ENCODE measurements at regions not wholly inside any gene's neighbourhood (a gene's known extent, or its start where the extent isn't known, plus 50 kb on each side); places are given as distances from the start of the nearest gene placed in this dataset.

DNA sequence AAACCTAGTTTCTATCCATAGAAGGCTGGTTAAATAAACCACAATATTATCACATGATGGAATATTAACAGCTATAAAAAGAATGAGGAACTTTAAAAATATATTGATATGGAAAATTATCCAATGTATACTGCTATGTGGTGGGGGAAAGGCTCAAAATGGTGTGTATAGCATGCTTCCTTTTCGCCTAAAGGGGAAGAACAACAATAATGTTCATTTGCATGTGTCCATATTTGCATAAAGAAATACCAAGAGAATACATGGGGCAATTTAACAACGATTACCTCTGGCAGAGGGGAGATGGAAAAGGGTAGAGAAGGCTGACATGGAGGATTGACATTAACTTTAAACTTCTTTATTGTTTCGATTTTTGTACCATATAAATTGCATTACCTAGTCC, 121.3 kb upstream of the PARP11 start:
- intact Hi-C loops (cut with DNase I), result no loop called here

GRCh38 chr12:3992945-3993344, 119.7 kb upstream of the PARP11 start:
- DNase-seq (ENCODE audit: missing footprints), result no peak
- intact Hi-C loops (cut with DNase I), result no loop called here
- no peak for ATAC-seq

More for the DNA sequence above, 121.3 kb upstream of the PARP11 start:
- DNase-seq (ENCODE audit: missing footprints), result no peak
- ATAC-seq, result no peak

- DNase-seq (ENCODE audit: missing footprints), result no peak
- ATAC-seq, result no peak
- intact Hi-C loops (cut with DNase I), result no loop called here
Measured at GRCh38 chr12:3991798-3992580, 118.8 kb upstream of the PARP11 start.

DNA sequence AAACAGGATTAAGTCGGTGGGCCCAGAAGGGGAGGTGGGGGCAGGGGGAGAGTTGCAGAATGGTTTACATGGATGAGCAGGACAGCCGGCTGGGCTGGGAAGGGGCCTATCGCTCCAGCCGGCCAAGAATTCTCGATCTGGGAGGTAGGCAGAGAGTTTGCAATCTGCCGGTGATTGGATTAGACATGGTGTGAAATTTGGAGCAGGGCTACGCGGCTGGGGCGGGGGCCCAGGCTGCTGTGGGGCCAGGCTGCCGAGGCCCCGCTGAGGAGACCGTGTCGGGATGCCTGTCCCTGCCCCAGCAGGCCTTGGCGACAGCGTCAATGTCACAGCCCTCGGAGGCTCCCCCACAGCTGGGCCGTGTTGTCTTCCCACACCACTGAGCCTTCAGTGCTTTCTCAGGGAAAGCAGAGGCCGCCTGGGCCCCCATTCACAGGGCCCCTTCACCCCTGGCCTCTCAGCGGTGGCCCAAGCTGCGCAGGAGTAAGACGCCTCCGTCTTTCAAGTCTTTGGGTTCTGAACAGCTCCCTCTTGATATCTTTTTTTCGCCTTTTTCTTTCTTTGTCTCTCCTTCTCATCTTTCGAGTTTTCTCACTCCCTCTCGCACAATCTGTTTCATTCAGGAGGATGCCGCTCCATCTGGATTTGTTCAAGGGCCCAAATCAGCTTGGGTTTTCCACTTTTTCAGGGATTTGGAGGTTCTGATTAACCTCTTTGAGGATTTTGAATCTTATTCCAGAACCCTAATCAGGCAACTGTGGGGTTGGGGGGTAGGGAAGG, 117.5 kb upstream of the PARP11 start:
- DNase-seq (ENCODE audit: missing footprints), result no peak
- intact Hi-C loops (cut with DNase I), result no loop called here
- ATAC-seq, result no peak

GRCh38 chr12:3989218-3989550, 116.0 kb upstream of the PARP11 start:
- DNase-seq (ENCODE audit: missing footprints) (no peak), ATAC-seq (no peak)
- intact Hi-C loops (cut with DNase I), result no loop called here

DNA sequence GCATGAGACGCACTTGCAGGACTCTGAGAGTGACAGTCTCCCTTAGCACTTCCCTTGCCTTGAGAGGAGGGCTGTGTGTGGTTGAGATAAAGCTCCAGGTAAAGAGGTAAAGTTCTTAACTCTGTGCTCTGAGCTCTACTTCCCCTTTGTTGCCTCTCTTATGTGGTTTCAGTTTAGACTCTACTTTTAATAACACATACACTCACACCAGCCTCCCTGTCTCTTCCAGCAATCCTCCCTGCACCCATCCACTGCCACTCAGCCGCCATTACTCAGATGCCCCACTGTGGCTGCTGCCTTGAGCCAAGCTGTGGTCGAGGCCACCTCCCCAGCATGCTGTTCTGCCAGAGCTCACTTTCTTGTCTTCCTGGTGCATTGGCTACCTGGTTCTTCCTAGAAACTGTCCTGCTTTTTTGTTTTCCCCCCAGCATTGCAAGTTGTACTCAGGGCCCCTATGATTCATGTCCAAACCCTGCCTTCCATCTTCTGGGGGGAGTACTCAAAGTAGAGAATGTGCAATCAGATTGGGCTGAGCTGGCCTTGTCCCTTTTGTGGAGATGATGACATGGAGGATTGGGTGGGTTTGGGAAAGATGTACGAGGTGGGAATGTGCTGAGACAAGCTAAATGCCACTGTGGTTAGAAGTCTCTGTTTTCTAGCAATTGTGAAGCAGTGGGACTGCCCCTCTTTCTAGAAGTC, 115.5 kb upstream of the PARP11 start:
- DNase-seq (ENCODE audit: missing footprints), result no peak
- no peak for ATAC-seq
- intact Hi-C loops (cut with DNase I), result no loop called here

GRCh38 chr12:3987571-3987970, 114.4 kb upstream of the PARP11 start:
- ATAC-seq (no peak), DNase-seq (ENCODE audit: missing footprints) (no peak)
- intact Hi-C loops (cut with DNase I), result no loop called here

DNA sequence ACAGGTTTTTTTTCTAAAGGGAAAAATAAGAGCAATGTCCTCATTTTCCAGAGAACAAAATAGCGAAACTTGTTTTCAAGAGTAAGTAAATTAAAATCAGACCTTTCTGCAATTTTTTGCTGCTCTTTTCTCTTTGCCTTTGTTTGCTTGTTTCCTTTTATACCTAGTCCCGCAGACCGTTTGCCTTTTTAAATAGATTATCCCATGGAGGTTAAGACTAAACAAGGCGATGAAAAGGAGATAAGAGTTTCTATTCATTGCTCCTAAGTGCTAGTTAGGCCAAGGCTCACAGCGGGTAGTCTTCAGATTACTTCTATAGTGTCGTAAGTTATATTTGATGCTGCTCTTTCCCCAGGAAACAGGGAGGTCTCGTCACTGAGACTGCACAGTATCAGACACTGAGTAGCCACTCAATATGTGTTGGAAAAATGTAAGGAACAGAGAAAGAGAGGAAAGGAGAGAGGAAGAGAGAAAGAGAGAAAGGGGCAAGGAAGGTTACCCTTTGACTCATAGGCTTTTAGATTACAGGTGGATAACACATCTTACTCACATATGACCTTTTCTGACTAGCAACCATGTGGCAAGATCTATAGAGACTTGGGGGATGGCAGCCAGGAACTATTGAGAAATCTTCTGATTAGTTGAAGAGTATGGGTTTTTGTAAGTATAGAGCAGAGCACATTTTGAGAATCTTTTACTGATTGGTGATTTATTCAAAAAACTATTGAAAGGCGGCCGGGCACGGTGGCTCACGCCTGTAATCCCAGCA, 107.5 kb upstream of the PARP11 start:
- DNase-seq (ENCODE audit: missing footprints) (no peak), ATAC-seq (no peak)
- intact Hi-C loops (cut with DNase I), result no loop called here

DNA sequence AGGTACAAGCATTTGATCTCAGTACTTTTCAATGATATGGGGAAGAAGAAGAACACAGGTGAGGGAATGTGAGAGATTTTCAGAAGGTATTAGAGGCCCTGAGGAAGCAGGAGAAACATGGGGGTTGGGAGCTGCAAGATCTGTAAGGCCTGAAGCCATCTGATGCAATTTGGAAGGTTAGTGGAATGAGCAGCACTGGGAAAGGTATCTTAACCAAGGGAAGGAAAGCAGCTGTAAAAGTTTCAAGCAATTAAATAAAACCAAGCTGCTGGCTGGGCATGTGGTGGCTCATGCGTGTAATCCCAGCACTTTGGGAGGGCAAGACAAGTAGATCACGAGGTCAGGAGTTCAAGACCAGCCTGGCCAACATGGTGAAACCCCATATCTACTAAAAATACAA, 104.4 kb upstream of the PARP11 start:
- no peak for DNase-seq (ENCODE audit: missing footprints)
- intact Hi-C loops (cut with DNase I), result no loop called here
- no peak for ATAC-seq

DNA sequence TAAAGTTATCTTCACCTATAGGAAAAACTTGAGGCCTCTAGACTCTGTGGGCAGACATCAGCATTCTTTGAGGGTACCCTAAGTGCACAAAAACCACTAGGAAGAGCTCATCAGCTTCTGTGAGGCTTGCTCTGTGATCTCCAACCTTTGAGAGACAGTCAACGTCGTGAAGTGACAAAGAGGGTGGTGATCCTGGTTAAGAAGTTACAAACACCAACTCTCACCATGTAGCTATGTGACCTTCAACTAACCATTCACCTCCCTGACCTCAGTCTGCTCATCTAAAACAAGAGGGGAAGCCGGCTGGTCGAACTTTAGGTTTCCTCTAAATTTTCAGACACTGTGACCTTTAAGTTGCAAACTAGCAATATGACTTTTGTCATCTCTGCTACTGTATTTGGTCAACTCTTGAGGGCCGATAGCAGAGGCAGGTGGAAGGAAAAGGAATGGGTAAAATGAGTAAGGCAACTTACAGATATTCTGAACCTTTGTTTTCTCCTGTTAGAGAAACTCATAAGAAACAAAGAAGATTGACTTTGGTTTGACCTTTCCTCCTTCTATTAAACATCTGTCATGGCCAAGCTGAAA, 103.2 kb upstream of the PARP11 start:
- DNase-seq (ENCODE audit: missing footprints) (no peak), ATAC-seq (no peak)
- intact Hi-C loops (cut with DNase I), result no loop called here

GRCh38 chr12:3975652-3976051, 102.5 kb upstream of the PARP11 start:
- DNase-seq (ENCODE audit: missing footprints) (no peak), ATAC-seq (no peak)
- intact Hi-C loops (cut with DNase I), result no loop called here

DNA sequence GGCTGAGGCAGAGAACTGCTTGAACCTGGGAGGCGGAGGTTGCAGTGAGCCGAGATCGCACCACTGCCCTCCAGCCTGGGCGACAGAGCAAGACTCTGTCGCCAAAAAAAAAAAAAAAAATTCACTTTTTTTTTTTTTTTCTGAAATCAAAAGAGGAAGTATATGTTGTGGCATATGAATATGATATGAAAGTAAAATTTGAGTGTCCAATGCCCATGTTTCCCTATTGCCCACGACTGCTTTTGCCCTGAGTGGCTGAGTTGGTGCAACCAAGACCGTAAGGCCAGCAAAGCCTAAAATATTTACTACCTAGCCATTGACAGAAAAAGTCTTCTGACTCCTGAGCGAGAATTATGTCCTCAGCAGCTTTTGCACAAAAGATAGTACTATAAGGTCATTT, 101.7 kb upstream of the PARP11 start:
- intact Hi-C loops (cut with DNase I), result no loop called here
- no peak for DNase-seq (ENCODE audit: missing footprints)
- ATAC-seq, result no peak

DNA sequence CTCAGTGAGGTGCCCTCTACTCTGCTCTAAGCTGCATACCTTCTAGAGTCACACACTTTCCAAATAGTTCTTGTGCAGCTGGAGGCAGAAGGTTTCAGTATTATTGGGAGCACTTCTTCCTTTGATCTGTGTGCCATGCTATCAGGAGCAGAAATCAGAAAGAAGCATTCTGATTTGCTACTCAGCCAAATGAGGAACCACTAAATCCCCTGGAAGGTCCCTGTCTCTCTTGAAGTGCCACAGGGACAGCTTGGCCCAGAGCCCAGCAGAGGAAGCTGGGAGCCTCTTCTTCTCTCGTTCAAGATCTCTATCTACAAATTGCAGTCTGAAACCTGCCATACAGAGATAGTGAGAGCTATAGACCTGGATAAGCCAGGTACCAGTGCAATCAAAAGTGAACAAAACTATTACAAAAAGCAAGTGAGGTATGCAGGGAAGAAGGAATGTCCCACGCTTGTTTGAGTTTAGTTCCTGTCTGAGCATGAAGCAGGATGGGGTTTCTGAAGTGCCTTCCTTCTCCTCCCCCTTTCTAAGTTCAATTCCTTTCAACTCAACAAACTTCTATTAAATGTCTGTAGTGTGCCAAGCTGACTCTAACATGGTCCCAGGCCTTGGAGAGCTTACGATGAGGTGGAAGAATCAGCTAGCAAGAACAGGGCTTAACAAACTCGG, 100.9 kb upstream of the PARP11 start:
- intact Hi-C loops (cut with DNase I), result no loop called here
- DNase-seq (ENCODE audit: missing footprints), result no peak
- no peak for ATAC-seq

DNA sequence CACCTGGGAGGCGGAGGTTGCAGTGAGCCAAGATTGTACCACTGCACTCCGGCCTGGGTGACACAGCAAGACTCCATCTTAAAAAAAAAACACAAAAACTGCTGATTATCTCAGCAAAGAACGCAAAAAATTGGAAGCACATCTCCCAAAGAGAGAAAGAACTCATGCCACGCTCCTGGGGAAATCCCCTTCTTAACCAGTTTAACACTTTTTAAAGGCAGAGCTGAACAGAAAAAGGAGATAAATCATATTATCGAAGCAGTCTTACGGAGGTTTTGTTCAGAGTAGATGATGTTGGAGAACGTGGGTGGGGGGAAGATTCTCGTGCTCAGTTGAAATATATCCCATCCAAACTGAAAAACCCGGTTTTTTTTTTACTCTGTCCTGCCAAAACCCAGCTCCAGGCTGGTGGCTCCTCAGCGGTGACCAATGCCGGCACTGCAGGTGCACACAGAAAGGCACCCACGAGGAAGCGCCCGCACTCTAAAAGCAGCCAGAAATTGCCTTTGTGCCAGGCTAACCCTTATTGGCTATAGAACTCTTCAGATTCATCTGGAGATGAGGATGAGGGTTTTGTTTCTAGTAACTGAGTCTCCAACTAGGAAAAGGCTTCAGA, 100.2 kb upstream of the PARP11 start:
- intact Hi-C loops (cut with DNase I), result no loop called here

DNA sequence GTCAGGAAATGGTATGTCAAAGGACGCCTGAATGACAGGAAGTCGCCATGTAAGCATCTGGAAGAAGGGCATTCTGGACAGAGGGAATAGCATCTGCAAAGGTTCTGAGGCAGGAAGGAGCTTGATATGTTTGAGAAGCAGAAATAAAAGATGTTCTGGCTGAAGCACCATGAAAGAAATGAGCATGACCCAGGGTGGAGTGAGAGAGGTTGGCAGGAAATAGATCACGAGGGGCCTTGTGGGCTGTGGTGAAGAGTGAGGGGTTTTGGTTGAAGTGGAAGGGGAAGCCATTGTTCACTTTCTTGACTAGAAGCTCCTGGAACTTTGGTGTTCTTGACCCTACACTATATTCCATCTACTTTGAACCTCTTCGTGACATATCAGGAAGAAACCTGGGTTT, 99.4 kb upstream of the PARP11 start:
- DNase-seq (ENCODE audit: missing footprints) (no peak), ATAC-seq (no peak)
- intact Hi-C loops (cut with DNase I), result no loop called here

More for the DNA sequence above, 100.2 kb upstream of the PARP11 start:
- no peak for DNase-seq (ENCODE audit: missing footprints)
- ATAC-seq, result no peak

GRCh38 chr12:3968523-3968922, 95.3 kb upstream of the PARP11 start:
- intact Hi-C loops (cut with DNase I), result no loop called here
- no peak for ATAC-seq
- DNase-seq (ENCODE audit: missing footprints), result no peak

DNA sequence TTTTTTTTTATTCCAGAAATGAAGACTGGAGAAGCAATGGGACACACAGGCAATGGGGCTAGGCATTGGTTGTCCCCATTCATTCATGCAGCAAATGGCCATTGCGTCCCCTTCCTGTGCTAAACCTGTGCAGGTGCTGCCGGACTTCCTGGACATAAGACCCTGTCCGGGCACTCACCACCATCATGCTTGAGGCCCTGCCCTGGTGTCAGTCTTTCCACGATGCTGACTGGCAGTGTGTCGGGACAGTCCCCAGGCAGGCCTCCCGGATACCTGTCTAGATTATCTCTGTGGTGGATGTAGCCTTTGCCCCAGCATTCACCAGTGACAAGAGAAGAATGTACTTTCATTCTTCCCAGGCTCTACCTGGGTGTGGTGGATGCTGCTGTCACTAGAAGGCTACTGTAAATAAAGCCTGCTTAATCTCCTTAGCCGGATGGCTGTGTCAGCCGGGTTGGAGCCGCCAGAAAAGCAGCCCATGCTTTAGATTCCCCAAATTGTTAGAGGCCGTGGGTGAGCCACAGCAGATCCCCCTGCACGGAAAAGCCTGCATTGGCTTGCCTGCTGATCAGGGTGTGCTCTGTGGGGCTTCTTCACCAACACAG, 94.5 kb upstream of the PARP11 start:
- ATAC-seq (no peak), DNase-seq (ENCODE audit: missing footprints) (no peak)
- intact Hi-C loops (cut with DNase I), result no loop called here

DNA sequence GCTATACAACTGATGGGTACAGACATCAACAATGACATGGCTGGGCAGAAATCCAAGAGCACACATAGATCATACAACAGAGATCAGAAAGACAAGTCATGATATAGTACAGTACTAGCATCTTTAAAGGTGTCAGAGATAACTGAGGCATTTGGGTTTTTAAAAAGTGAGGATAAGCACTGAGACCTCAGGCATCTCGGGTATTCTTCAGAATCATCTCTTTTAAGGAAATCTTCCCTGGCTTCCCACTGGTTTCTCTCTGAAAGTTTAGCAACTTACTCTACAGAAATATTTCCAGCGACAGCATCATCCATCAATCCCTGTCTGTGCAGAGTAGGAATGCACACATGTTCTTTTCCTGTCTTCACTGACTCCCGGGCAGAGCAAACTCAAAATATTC, 93.2 kb upstream of the PARP11 start:
- no peak for ATAC-seq
- DNase-seq (ENCODE audit: missing footprints), result no peak
- intact Hi-C loops (cut with DNase I), result no loop called here

All from Right ventricle myocardium inferior (tissue), 1 donor.